GM12865 (cell line): ENCODE measurements at regions not wholly inside any gene's neighbourhood (a gene's known extent, or its start where the extent isn't known, plus 50 kb on each side); places are given as distances from the start of the nearest gene placed in this dataset.
A peak's percentile ranks its signal among the peaks of the same experiment; 100 is the strongest.

Experiments
- DNase-seq: peaks from one replicate; pipeline ENCODE4 v3.0.0; 2010; ENCODE audit warnings: low read depth
- H3K4me3 ChIP-seq: 2 replicates; pipeline ENCODE4 v1.5.1; 2011; ENCODE audit warnings: mild to moderate bottlenecking, low read depth, low read length, control low read depth
- CTCF ChIP-seq: IDR thresholded peaks from 2 replicates; pipeline ENCODE4 v1.5.1; 2011; ENCODE audit warnings: low read length, control low read depth, low read depth, inconsistent platforms; ENCODE audit not compliant: insufficient read depth; ENCODE audit errors: missing control alignments

GRCh38 chr1:99123936-99124335, 119.3 kb upstream of the PLPPR5 start:
- H3K4me3 ChIP-seq, result no peak overlapping the region
- no peak for TF ChIP-seq CTCF
- DNase-seq, result no peak

- DNase-seq, result no peak
- no peak overlapping the region for H3K4me3 ChIP-seq
- no peak for TF ChIP-seq CTCF
Observed at GRCh38 chr1:99131546-99131945, 126.9 kb upstream of the PLPPR5 start.

- DNase-seq, result no peak
- no peak overlapping the region for H3K4me3 ChIP-seq
- TF ChIP-seq CTCF, result no peak
Observed at GRCh38 chr1:99133756-99134500, 129.3 kb upstream of the PLPPR5 start.

- no peak for DNase-seq
- no peak for TF ChIP-seq CTCF
- H3K4me3 ChIP-seq, result no peak overlapping the region
Observed at GRCh38 chr1:99137554-99138206, 126.6 kb upstream of the PLPPR4 start.

- TF ChIP-seq CTCF, result no peak
- H3K4me3 ChIP-seq, result no peak overlapping the region
- DNase-seq, result no peak
Observed at GRCh38 chr1:99139876-99140275, 124.4 kb upstream of the PLPPR4 start.

GRCh38 chr1:99146129-99146848, 118.0 kb upstream of the PLPPR4 start:
- peak; percentile 3 for DNase-seq
- TF ChIP-seq CTCF, result no peak
- H3K4me3 ChIP-seq, result no peak overlapping the region

- no peak overlapping the region for H3K4me3 ChIP-seq
- DNase-seq, result no peak
- no peak for TF ChIP-seq CTCF
Observed at GRCh38 chr1:99149952-99150351, 114.3 kb upstream of the PLPPR4 start.
